B cell (primary cell): ENCODE measurements at regions not wholly inside any gene's neighbourhood (a gene's known extent, or its start where the extent isn't known, plus 50 kb on each side); places are given as distances from the start of the nearest gene placed in this dataset.

Experiments used
- ATAC-seq: fragments of 200-7000 bp; cut with Tn5 transposase; one replicate; pipeline ENCODE4 v1.10.0; 2021; ENCODE audit warnings: low read depth, mild to moderate bottlenecking, moderate number of reproducible peaks, moderate library complexity
- CTCF ChIA-PET: fragments of 350-600 bp; sonication (Branson Sonifier 250); formaldehyde crosslinking; loops from one replicate; lab custom pipeline; 2021; ENCODE audit warnings: antibody characterized with exemption, inconsistent platforms; lab: Charles Lee
- POLR2A ChIA-PET: fragments of 350-600 bp; sonication (Branson Sonifier 250); formaldehyde crosslinking; loops from one replicate; lab custom pipeline; 2021; ENCODE audit warnings: antibody characterized with exemption; lab: Charles Lee
- DNase-seq: peaks from one replicate; pipeline ENCODE4 v3.0.0; 2013
- H2AFZ ChIP-seq: 2 replicates; pipeline ENCODE4 v1.6.1; 2012; ENCODE audit warnings: mild to moderate bottlenecking, low read depth, low read length; ENCODE audit not compliant: insufficient read depth, poor library complexity, severe bottlenecking
- H3K27ac ChIP-seq, 2 donors: 1 replicate in 1 of 2; 2 replicates in 1 of 2; pipeline ENCODE4 v1.5.1; 2012 to 2013; ENCODE audit warnings: low read length in 2 of 2, mild to moderate bottlenecking in 2 of 2, moderate library complexity in 1 of 2
- H3K27me3 ChIP-seq, 4 experiments: fragments of 200-600 bp in 1 of 4; sonication (generic) in 1 of 4; replicated peaks in 1 of 4; 1 replicate in 2 of 4; 2 replicates in 2 of 4; pipeline versions ENCODE4 v1.6.1 to v1.7.0; 2013 to 2016; ENCODE audit warnings: low read length in 3 of 4, mild to moderate bottlenecking in 2 of 4, mixed read lengths in 1 of 4, moderate library complexity in 1 of 4; ENCODE audit not compliant: insufficient read depth in 4 of 4, control insufficient read depth in 3 of 4; ENCODE audit errors: control extremely low read depth in 1 of 4
- H3K36me3 ChIP-seq, 2 experiments: replicated peaks in 1 of 2; 1 replicate in 1 of 2; 2 replicates in 1 of 2; pipeline versions ENCODE4 v1.6.1 to v1.7.1; 2013; ENCODE audit warnings: low read length in 1 of 2; ENCODE audit not compliant: insufficient read depth in 2 of 2, control insufficient read depth in 1 of 2; ENCODE audit errors: control extremely low read depth in 1 of 2, extremely low read depth in 1 of 2
- H3K4me1 ChIP-seq, 2 donors: fragments of 200-600 bp in 1 of 2; sonication (generic) in 1 of 2; 1 replicate in 1 of 2; 2 replicates in 1 of 2; pipeline versions ENCODE4 v1.5.1 to v1.6.1; 2013 to 2017; ENCODE audit warnings: low read length in 2 of 2; ENCODE audit not compliant: control insufficient read depth in 2 of 2, insufficient read depth in 2 of 2
- H3K4me2 ChIP-seq: replicated peaks from 2 replicates; pipeline ENCODE3; 2012; ENCODE audit warnings: mild to moderate bottlenecking, low read depth, low read length; ENCODE audit not compliant: poor library complexity, severe bottlenecking
- H3K4me3 ChIP-seq, 5 experiments: fragments of 200-600 bp in 1 of 5; sonication (generic) in 1 of 5; 1 replicate in 3 of 5; 2 replicates in 2 of 5; pipeline versions ENCODE4 v1.5.1 to v1.7.0; 2011 to 2016; ENCODE audit warnings: low read length in 4 of 5, mild to moderate bottlenecking in 4 of 5, low read depth in 2 of 5, control low read depth in 1 of 5, moderate library complexity in 1 of 5; ENCODE audit not compliant: insufficient read depth in 1 of 5; ENCODE audit errors: control extremely low read depth in 1 of 5, extremely low read depth in 1 of 5
- H3K79me2 ChIP-seq: fragments of 200-600 bp; sonication (generic); one replicate; pipeline ENCODE4 v1.6.0; 2016; ENCODE audit warnings: low read length; ENCODE audit not compliant: control insufficient read depth, insufficient read depth
- H3K9ac ChIP-seq: fragments of 200-600 bp; sonication (generic); 2 replicates; pipeline ENCODE4 v1.6.1; 2017; ENCODE audit warnings: mild to moderate bottlenecking, low read length, moderate library complexity
- H3K9me3 ChIP-seq, 3 donors: one replicate each; pipeline versions ENCODE4 v1.6.1 to v1.7.1; 2013; ENCODE audit warnings: low read length in 2 of 3; ENCODE audit not compliant: control insufficient read depth in 2 of 3, insufficient read depth in 1 of 3; ENCODE audit errors: control extremely low read depth in 1 of 3
- H4K20me1 ChIP-seq: 2 replicates; pipeline ENCODE4 v1.6.0; 2012; ENCODE audit warnings: mild to moderate bottlenecking, low read length; ENCODE audit not compliant: insufficient read depth, control insufficient read depth, poor library complexity, severe bottlenecking
- H3K27ac Mint-ChIP-seq: one replicate; pipeline ENCODE4 v1.8.0; 2021; ENCODE audit warnings: mixed read lengths
- H3K27me3 Mint-ChIP-seq: one replicate; pipeline ENCODE4 v1.8.0; 2021; ENCODE audit warnings: mixed read lengths
- H3K4me1 Mint-ChIP-seq: one replicate; pipeline ENCODE4 v1.8.0; 2021; ENCODE audit warnings: mixed read lengths
- H3K4me3 Mint-ChIP-seq: one replicate; pipeline ENCODE4 v1.8.0; 2021; ENCODE audit warnings: mixed read lengths
- H3K9me3 Mint-ChIP-seq: one replicate; pipeline ENCODE4 v1.8.0; 2022; ENCODE audit warnings: mixed read lengths; ENCODE audit not compliant: insufficient read depth
- EZH2 ChIP-seq: IDR thresholded peaks from 2 replicates; pipeline ENCODE4 v1.6.1; 2012; ENCODE audit warnings: borderline replicate concordance, low read depth, mild to moderate bottlenecking, moderate library complexity, low read length; ENCODE audit not compliant: insufficient read depth, poor library complexity, severe bottlenecking
- WGBS: methylation state at CpG from one replicate; pipeline ENCODE4 v1.1.5; 2013; ENCODE audit warnings: missing lambda C conversion rate; ENCODE audit not compliant: insufficient coverage; 5-methylcytosine and 5-hydroxymethylcytosine counted together
- intact Hi-C: fragments of 100-400 bp; cut with micrococcal nuclease; formaldehyde crosslinking; loops from one replicate; pipeline ENCODE4 v1.10.0; 2022
- TF ChIP-seq, protein P1 (sequence below): fragments of 200-600 bp; IDR thresholded peaks from one replicate; pipeline ENCODE4 v1.8.0; 2022; ENCODE audit warnings: antibody characterized with exemption, mild to moderate bottlenecking

- Mint-ChIP-seq H3K4me1 (no peaks in the 10 kb centered on the region), H3K4me3 (no peak overlapping the region), H3K27me3 (no peaks in the 10 kb centered on the region), H3K9me3 (no peaks in the 10 kb centered on the region), H3K27ac (no peak overlapping the region)
- ATAC-seq = no peak
- Histone ChIP-seq H4K20me1 (no peaks in the 10 kb centered on the region), H3K4me3 (no peak overlapping the region), H3K4me2 (no peak overlapping the region), H3K36me3 (no peaks in the 10 kb centered on the region), H3K9ac (no peak overlapping the region), H3K27ac (no peak overlapping the region), H3K27me3 (no peaks in the 10 kb centered on the region), H3K9me3 (peaks cover 0 to 5% (median 0%) of the 10 kb centered on the region in 3 donors), H3K4me1 (no peaks in the 10 kb centered on the region), H2AFZ (no peak overlapping the region), H3K79me2 (no peaks in the 10 kb centered on the region)
- TF ChIP-seq EZH2 = no peak
- TF ChIP-seq, protein P1, sequence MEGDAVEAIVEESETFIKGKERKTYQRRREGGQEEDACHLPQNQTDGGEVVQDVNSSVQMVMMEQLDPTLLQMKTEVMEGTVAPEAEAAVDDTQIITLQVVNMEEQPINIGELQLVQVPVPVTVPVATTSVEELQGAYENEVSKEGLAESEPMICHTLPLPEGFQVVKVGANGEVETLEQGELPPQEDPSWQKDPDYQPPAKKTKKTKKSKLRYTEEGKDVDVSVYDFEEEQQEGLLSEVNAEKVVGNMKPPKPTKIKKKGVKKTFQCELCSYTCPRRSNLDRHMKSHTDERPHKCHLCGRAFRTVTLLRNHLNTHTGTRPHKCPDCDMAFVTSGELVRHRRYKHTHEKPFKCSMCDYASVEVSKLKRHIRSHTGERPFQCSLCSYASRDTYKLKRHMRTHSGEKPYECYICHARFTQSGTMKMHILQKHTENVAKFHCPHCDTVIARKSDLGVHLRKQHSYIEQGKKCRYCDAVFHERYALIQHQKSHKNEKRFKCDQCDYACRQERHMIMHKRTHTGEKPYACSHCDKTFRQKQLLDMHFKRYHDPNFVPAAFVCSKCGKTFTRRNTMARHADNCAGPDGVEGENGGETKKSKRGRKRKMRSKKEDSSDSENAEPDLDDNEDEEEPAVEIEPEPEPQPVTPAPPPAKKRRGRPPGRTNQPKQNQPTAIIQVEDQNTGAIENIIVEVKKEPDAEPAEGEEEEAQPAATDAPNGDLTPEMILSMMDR = no peak
- ChIA-PET POLR2A (no interaction called here), CTCF (no interaction called here)
- DNase-seq = no peak
- intact Hi-C loops = no loop called here
- WGBS = 96% methylated on average over 4 of the region's 5 CpGs
Observed at GRCh38 chr20:60326821-60327220, 368.6 kb downstream of the CDH26 start.

DNA sequence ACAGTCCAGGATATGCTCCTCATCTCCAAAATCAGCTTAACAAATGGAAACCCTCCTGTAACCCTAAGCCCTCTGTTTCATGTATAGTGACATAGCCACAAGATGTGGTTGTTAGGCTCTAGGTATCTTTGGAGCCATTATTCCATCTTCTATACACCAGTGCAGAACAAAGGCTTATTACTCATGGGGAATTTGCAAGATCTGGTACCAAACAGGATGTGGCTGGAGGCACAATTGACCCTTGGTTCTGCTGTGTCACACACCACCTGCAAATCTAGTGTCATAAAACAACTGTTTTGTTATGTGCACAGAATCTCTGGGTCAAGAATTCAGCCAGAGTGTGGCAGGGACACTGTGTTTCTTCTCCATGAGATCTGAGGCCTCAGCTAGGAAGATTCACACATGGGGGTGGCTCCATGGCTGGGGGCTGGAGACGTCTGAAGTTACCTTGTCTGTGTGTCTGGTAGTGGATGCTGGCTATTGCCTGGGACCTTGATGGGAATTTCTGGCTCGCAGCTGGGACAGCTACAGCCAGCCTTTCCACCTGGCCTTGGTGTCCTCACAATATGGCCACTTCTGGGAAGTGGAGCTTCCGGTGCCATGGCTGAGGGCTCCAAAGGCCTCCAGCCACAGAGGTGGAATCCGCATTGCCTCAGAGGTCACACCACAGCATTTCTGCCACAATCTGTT lies 369.9 kb downstream of the CDH26 start:
- POLR2A ChIA-PET = no interaction called here

More for the DNA sequence above, 369.9 kb downstream of the CDH26 start:
- no peak overlapping the region for H2AFZ ChIP-seq
- no peaks in the 10 kb centered on the region for H3K36me3 ChIP-seq
- TF ChIP-seq, protein P1 = no peak
- no peak for TF ChIP-seq EZH2
- H4K20me1 ChIP-seq = no peaks in the 10 kb centered on the region
- no peaks in the 10 kb centered on the region for H3K9me3 Mint-ChIP-seq
- H3K9me3 ChIP-seq = peaks cover 0 to 5% (median 0%) of the 10 kb centered on the region in 3 donors
- ATAC-seq (no peak), DNase-seq (no peak)
- no peaks in the 10 kb centered on the region for H3K4me1 Mint-ChIP-seq
- no peak overlapping the region for H3K4me2 ChIP-seq
- no peak overlapping the region for H3K4me3 ChIP-seq
- H3K4me3 Mint-ChIP-seq = no peak overlapping the region
- no peak overlapping the region for H3K9ac ChIP-seq
- intact Hi-C loops = no loop called here
- H3K27ac Mint-ChIP-seq = no peak overlapping the region
- H3K4me1 ChIP-seq = no peaks in the 10 kb centered on the region
- no peaks in the 10 kb centered on the region for H3K79me2 ChIP-seq
- H3K27me3 Mint-ChIP-seq = no peaks in the 10 kb centered on the region
- CTCF ChIA-PET = no interaction called here
- H3K27me3 ChIP-seq = no peaks in the 10 kb centered on the region
- H3K27ac ChIP-seq = no peak overlapping the region
- WGBS = 64% methylated on average over 1 of the region's 4 CpGs
